Lung (tissue), 11 donors: ENCODE measurements at regions not wholly inside any gene's neighbourhood (a gene's known extent, or its start where the extent isn't known, plus 50 kb on each side); places are given as distances from the start of the nearest gene placed in this dataset.

Experiments
- ATAC-seq: fragments of 200-7000 bp; cut with Tn5 transposase; one replicate; pipeline ENCODE4 v1.9.1; 2020; ENCODE audit warnings: moderate number of reproducible peaks; ENCODE audit not compliant: insufficient read depth, low FRiP score
- DNase-seq, 3 donors: peaks; one replicate each; pipeline ENCODE4 v3.0.0-alpha.2; 2013 to 2017
- H3K27ac ChIP-seq, 2 donors: one replicate each; pipeline ENCODE4 v1.5.1; 2013; ENCODE audit warnings: mild to moderate bottlenecking in 2 of 2, moderate library complexity in 2 of 2, control low read depth in 1 of 2, inconsistent platforms in 1 of 2, low read depth in 1 of 2, low read length in 1 of 2
- H3K27me3 ChIP-seq, 3 donors: one replicate each; pipeline ENCODE4 v1.5.1; 2013; ENCODE audit warnings: low read length in 2 of 3; ENCODE audit not compliant: control insufficient read depth in 3 of 3, insufficient read depth in 3 of 3
- H3K36me3 ChIP-seq, 4 donors: one replicate each; pipeline ENCODE4 v1.5.1; 2013; ENCODE audit warnings: low read length in 4 of 4, mild to moderate bottlenecking in 1 of 4, moderate library complexity in 1 of 4; ENCODE audit not compliant: control insufficient read depth in 4 of 4, insufficient read depth in 4 of 4
- H3K4me1 ChIP-seq, 5 donors: one replicate each; pipeline ENCODE4 v1.5.1; 2013; ENCODE audit warnings: low read length in 5 of 5, mild to moderate bottlenecking in 2 of 5, moderate library complexity in 1 of 5; ENCODE audit not compliant: control insufficient read depth in 5 of 5, insufficient read depth in 5 of 5
- H3K4me3 ChIP-seq: one replicate; pipeline ENCODE4 v1.5.1; 2013; ENCODE audit warnings: mild to moderate bottlenecking, control low read depth, moderate library complexity
- H3K9ac ChIP-seq, 2 donors: one replicate each; pipeline ENCODE4 v1.5.1; 2013; ENCODE audit warnings: low read length in 2 of 2, control low read depth in 1 of 2; ENCODE audit not compliant: insufficient read depth in 1 of 2
- H3K9me3 ChIP-seq, 4 donors: one replicate each; pipeline ENCODE4 v1.5.1; 2013; ENCODE audit warnings: low read length in 3 of 4, mild to moderate bottlenecking in 1 of 4, moderate library complexity in 1 of 4; ENCODE audit not compliant: control insufficient read depth in 4 of 4, insufficient read depth in 3 of 4
- CTCF ChIP-seq: IDR thresholded peaks from 2 replicates; pipeline ENCODE4 v1.5.1; 2012; ENCODE audit warnings: mild to moderate bottlenecking; ENCODE audit errors: control extremely low read depth, extremely low read depth
- WGBS, 2 donors: extraction: QIAGEN DNeasy Blood & Tissue Kit; methylation state at CpG; one replicate each; pipeline ENCODE4 v1.1.7; 2013; 5-methylcytosine and 5-hydroxymethylcytosine counted together
- donor health status: control.
- donor health status: control.
- donor health status: Bipolar disorder and iron deficiency.
- donor health status: healthy.
- donor health status: DM: yes; HTN: yes; CAD: no.

- Histone ChIP-seq H3K27ac (no peak overlapping the region), H3K9ac (no peak overlapping the region), H3K4me1 (no peaks in the 10 kb centered on the region), H3K9me3 (no peaks in the 10 kb centered on the region), H3K4me3 (no peak overlapping the region), H3K27me3 (no peaks in the 10 kb centered on the region), H3K36me3 (no peaks in the 10 kb centered on the region)
- TF ChIP-seq CTCF: no peak
- DNase-seq (no peak), ATAC-seq (no peak)
- 93 to 97% methylated on average over 42 of the region's 42 CpGs for WGBS, 2 donors
Observed at GRCh38 chr22:48646216-48646925, 1181.3 kb downstream of the BRD1 start.

DNA sequence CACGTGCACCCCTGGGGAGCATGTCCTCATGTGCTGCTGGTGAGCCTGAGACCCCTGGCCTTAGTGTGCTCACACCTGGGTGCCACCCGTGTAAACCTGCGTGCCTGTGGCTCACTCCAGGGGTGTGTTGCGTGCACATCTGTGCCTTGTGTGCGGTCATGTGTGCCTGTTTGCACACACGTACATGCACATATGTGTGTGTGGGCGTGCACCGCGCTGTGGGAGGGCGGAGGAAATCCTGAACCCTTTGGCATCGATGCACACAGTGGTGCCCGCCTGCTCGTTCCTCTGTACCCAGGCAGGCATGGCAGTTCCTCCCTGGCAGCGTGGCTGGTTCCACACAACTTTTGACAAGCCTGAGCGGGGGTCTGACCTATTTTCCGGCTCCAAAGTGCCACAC lies 1181.9 kb downstream of the BRD1 start:
- H3K27ac ChIP-seq: no peak overlapping the region
- 91 to 92% methylated on average over 16 of the region's 16 CpGs for WGBS, 2 donors
- no peaks in the 10 kb centered on the region for H3K9me3 ChIP-seq
- no peak for DNase-seq
- no peaks in the 10 kb centered on the region for H3K27me3 ChIP-seq
- no peak overlapping the region for H3K4me3 ChIP-seq
- no peaks in the 10 kb centered on the region for H3K36me3 ChIP-seq
- no peak for TF ChIP-seq CTCF
- no peak overlapping the region for H3K9ac ChIP-seq
- no peaks in the 10 kb centered on the region for H3K4me1 ChIP-seq
- ATAC-seq: no peak

DNA sequence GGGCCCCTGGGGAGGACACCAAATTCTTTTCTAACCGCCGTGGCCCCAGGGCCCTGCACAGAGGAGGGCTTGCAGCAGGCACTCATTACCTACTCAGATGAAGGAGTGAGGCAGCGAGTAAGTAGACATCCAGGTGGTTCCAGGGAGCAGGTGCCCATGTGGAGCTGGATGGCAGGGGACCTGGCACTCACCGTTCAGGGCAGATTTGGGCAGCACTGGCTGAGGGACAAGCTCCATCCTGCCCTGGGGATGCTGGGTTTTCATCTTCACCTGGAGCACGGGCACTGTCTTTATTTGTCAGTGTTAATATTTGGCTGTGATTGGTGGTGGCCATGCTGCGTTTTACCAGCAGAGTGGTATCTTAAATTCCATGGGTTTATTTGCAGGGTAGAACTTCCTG lies 1182.7 kb downstream of the BRD1 start:
- Histone ChIP-seq H3K36me3 (no peaks in the 10 kb centered on the region), H3K9me3 (no peaks in the 10 kb centered on the region), H3K27ac (no peak overlapping the region), H3K9ac (no peak overlapping the region), H3K4me1 (no peaks in the 10 kb centered on the region), H3K27me3 (no peaks in the 10 kb centered on the region), H3K4me3 (no peak overlapping the region)
- no peak for TF ChIP-seq CTCF
- 69 to 81% methylated on average over 6 of the region's 6 CpGs for WGBS, 2 donors
- ATAC-seq (no peak), DNase-seq (no peak)

DNA sequence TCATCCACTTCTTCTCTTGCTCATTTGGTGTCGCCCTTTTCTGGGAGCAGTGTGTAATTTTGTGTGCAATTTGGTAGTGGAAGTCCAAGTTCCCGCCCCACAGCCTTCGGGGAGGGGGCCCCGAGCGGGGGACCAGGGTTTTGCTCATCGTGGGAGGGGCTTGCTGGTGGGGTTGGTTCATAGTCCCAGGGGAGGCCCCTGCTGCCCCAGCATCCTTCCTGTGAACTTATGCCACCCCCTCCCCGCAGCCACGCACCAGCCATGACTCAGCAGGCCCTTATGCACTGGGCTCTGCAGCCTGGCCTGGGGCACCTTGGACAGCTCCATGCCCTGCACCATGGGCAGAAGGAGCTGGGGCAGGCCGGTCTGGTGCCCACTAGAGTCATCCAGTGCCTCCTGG lies 1183.6 kb downstream of the BRD1 start:
- DNase-seq (no peak), ATAC-seq (no peak)

More for the DNA sequence above, 1183.6 kb downstream of the BRD1 start:
- no peaks in the 10 kb centered on the region for H3K9me3 ChIP-seq
- no peak overlapping the region for H3K27ac ChIP-seq
- no peaks in the 10 kb centered on the region for H3K36me3 ChIP-seq
- no peak for TF ChIP-seq CTCF
- H3K9ac ChIP-seq: no peak overlapping the region
- H3K4me1 ChIP-seq: no peaks in the 10 kb centered on the region
- 33 to 56% methylated on average over 9 of the region's 9 CpGs for WGBS, 2 donors
- no peak overlapping the region for H3K4me3 ChIP-seq
- H3K27me3 ChIP-seq: no peaks in the 10 kb centered on the region
